ENCODE measurements at regions not wholly inside any gene's neighbourhood (a gene's known extent, or its start where the extent isn't known, plus 50 kb on each side); places are given as distances from the start of the nearest gene placed in this dataset.

GRCh38 chr11:134535029-134536025 is 123.3 kb upstream of the B3GAT1 start:
- no peak for DNase-seq (ENCODE audit: low spot score)
- TF ChIP-seq CTCF (IDR thresholded peaks at IDR 0.05; ENCODE audit: extremely low read depth, insufficient read depth, missing control alignments) = no peak
- in situ Hi-C loops (cut with MboI; ENCODE audit: low pct_unique_long_range_greater_than_20kb, low sequenced_read_pairs, unreplicated experiment) = no loop called here

- no peak for TF ChIP-seq CTCF (IDR thresholded peaks at IDR 0.05; ENCODE audit: extremely low read depth, insufficient read depth, missing control alignments)
- no peak for DNase-seq (ENCODE audit: low spot score)
- in situ Hi-C loops (cut with MboI; ENCODE audit: low pct_unique_long_range_greater_than_20kb, low sequenced_read_pairs, unreplicated experiment) = no loop called here
Measured at GRCh38 chr11:134533511-134533910, 121.5 kb upstream of the B3GAT1 start.

DNA sequence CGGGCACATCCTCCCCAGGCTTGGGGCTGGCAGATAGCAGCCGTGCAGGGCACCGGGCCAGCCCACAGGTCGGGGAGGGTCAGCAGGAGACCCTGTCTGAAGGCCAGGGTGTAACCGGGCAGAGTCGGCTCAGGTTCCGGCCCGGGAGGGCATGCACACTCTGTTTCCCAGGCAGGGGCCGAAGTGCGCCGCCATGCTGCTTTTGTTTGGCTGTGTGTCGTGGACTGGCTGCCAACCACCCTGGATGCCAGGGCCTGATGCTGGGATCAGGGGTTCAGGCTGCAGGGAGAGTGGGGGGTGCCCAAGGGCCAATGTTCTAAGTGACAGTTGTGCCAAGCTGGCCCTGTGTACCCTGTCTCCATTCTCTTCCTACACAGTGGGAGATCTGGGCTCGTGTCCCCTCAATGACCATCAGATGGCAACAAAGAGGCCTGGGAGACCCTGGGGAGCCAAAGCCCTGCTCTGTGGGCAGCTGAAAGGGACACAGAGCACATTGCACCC is 120.9 kb upstream of the B3GAT1 start:
- in situ Hi-C loops (cut with MboI; ENCODE audit: low pct_unique_long_range_greater_than_20kb, low sequenced_read_pairs, unreplicated experiment) = no loop called here
- no peak for TF ChIP-seq CTCF (IDR thresholded peaks at IDR 0.05; ENCODE audit: extremely low read depth, insufficient read depth, missing control alignments)
- DNase-seq (ENCODE audit: low spot score) = no peak

- no peak for DNase-seq (ENCODE audit: low spot score)
- in situ Hi-C loops (cut with MboI; ENCODE audit: low pct_unique_long_range_greater_than_20kb, low sequenced_read_pairs, unreplicated experiment) = no loop called here
- TF ChIP-seq CTCF (IDR thresholded peaks at IDR 0.05; ENCODE audit: extremely low read depth, insufficient read depth, missing control alignments) = no peak
Measured at GRCh38 chr11:134532131-134532920, 120.3 kb upstream of the B3GAT1 start.

DNA sequence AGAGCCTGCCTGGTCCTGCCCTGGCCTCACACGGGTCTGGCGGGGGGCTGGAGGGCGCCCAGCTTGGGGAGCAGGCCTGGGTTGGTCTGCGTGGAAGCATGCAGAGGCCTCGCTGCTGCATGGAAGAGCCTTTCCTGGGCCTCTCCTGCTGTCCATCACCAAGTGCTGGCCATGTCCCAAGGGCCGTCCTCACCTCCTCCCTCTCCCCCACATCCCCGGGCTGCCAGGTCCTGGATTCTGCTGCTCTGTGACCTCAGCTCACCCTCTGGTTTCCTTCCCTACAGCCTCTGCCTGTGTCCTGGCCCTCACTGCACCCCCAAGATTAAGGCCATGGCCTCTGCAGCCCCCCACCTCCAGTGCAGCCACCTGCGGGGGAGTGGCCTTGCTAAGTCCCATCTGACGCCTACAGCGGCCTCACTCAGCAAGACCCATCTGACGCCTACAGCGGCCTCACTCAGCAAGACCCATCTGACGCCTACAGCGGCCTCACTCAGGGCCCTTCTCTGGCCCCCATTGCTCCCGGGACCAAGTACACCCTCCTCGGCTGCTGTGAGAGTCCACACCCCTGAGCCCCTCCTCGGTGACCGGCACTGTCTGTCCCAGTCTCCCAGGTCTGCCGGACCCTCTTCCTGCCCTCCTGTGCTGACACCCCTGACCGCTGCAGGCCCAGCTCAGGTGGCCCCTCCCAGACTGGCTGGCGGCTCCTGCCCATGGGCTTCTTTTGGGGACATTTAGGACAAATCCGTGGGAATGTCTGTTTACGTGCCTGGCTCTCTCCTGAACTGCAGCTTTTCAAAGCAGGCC is 119.5 kb upstream of the B3GAT1 start:
- no peak for DNase-seq (ENCODE audit: low spot score)
- in situ Hi-C loops (cut with MboI; ENCODE audit: low pct_unique_long_range_greater_than_20kb, low sequenced_read_pairs, unreplicated experiment) = no loop called here
- no peak for TF ChIP-seq CTCF (IDR thresholded peaks at IDR 0.05; ENCODE audit: extremely low read depth, insufficient read depth, missing control alignments)
